GM12892 (cell line): ENCODE measurements at regions not wholly inside any gene's neighbourhood (a gene's known extent, or its start where the extent isn't known, plus 50 kb on each side); places are given as distances from the start of the nearest gene placed in this dataset.

Source experiments
- POLR2A ChIP-seq: IDR thresholded peaks from 2 replicates; pipeline ENCODE4 v1.6.1; 2011; ENCODE audit warnings: low read depth, low read length, control low read depth
- POLR2AphosphoS5 ChIP-seq: IDR thresholded peaks from 2 replicates; pipeline ENCODE4 v1.6.1; 2011; ENCODE audit warnings: low read depth, low read length, control low read depth
- TAF1 ChIP-seq: IDR thresholded peaks from 2 replicates; pipeline ENCODE4 v1.6.1; 2011; ENCODE audit warnings: low read depth, mild to moderate bottlenecking, control low read depth, low read length, borderline replicate concordance

DNA sequence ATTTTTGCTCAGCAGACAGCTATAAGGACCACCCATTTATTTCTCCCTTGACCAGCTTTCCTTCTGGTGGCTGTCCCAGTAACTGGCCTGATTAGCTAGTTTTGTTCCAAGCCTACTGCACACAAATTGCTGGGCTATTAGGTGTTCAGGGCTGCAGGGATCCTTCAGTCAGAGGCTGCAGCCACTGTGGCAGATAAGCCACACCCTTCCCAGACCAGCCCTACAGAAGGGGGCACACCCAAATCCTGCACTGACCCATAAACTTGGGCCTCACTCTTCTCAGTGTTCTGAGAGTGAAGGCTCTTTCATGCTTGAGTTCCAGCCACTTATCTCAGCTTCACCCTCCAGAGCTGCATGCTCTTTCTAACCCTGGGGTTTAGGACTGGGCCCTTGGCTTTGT lies 200.0 kb downstream of the AASDHPPT start:
- no peak for TF ChIP-seq POLR2AphosphoS5
- TF ChIP-seq TAF1 = no peak
- no peak for TF ChIP-seq POLR2A
